SK-N-SH treated with all-trans-retinoic acid at 6 μM for 48 hours (cell line): ENCODE measurements at regions not wholly inside any gene's neighbourhood (a gene's known extent, or its start where the extent isn't known, plus 50 kb on each side); places are given as distances from the start of the nearest gene placed in this dataset.

Experiments
- CSDC2 ChIP-seq: fragments of 250-450 bp; sonication (Bioruptor Pico); IDR thresholded peaks from 2 replicates; pipeline ENCODE4 v1.5.0; 2020; ENCODE audit warnings: mild to moderate bottlenecking, moderate library complexity
- ISL1 ChIP-seq: fragments of 250-450 bp; sonication (Bioruptor Pico); IDR thresholded peaks from 2 replicates; pipeline ENCODE4 v2.1.2; 2022; ENCODE audit warnings: mild to moderate bottlenecking, moderate library complexity
- PPARA ChIP-seq: fragments of 250-450 bp; sonication (Bioruptor Pico); IDR thresholded peaks from 2 replicates; pipeline ENCODE4 v1.5.0; 2020; ENCODE audit warnings: mild to moderate bottlenecking, borderline replicate concordance
- ZC3H10 ChIP-seq: fragments of 250-450 bp; sonication (Bioruptor Pico); IDR thresholded peaks from 2 replicates; pipeline ENCODE4 v1.5.1; 2021; ENCODE audit warnings: mild to moderate bottlenecking, moderate library complexity
- ZFP3 ChIP-seq: fragments of 250-450 bp; sonication (Bioruptor Pico); IDR thresholded peaks from 2 replicates; pipeline ENCODE4 v1.5.0; 2020; ENCODE audit warnings: mild to moderate bottlenecking, moderate library complexity
- ZNF565 ChIP-seq: fragments of 450-650 bp; formaldehyde crosslinking; conservative IDR thresholded peaks from 2 replicates; pipeline ENCODE4 v1.5.0; 2020; ENCODE audit warnings: low read depth, mild to moderate bottlenecking, moderate library complexity
- ZNF70 ChIP-seq: fragments of 450-650 bp; formaldehyde crosslinking; IDR thresholded peaks from 2 replicates; pipeline ENCODE4 v1.5.0; 2020; ENCODE audit warnings: mild to moderate bottlenecking, moderate library complexity

DNA sequence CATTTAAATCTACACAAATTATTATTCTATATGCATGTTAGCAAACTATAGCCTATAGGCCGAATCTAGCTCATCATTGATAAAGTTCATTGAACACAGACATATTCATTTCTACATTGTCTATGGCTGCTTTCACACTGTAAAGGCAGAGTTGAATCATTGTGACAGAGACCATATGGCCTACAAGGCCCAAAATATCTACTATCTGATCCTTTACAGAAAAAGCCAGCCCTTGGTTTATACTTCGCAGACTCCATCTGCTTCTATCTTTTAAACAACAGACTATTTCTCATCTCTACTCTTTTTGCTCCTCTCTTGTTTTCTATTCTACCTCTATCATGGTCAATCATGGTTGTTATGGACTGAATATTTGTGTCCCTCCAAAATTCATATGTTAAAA is 190.7 kb downstream of the EXOC5 start:
- TF ChIP-seq ZFP3 = no peak
- TF ChIP-seq ZNF565 (CRISPR knock-in tag) = no peak
- TF ChIP-seq ZNF70 (CRISPR knock-in tag) = no peak
- TF ChIP-seq ISL1 (CRISPR knock-in tag) = no peak
- no peak for TF ChIP-seq ZC3H10 (CRISPR knock-in tag)
- no peak for TF ChIP-seq PPARA
- no peak for TF ChIP-seq CSDC2 (CRISPR knock-in tag)
